K562 (cell line): ENCODE measurements at regions not wholly inside any gene's neighbourhood (a gene's known extent, or its start where the extent isn't known, plus 50 kb on each side); places are given as distances from the start of the nearest gene placed in this dataset.
A peak's percentile ranks its signal among the peaks of the same experiment; 100 is the strongest.

Experiments
- ATAC-seq: fragments of 200-7000 bp; cut with Tn5 transposase; 3 replicates; pipeline ENCODE4 v1.9.1; 2020; ENCODE audit warnings: moderate library complexity
- BruUV-seq: library from RNA; stranded (reverse); fragments of 400-500 nt; replicated peaks from 2 replicates; lab custom pipeline; 2021; lab: Mats Ljungman, UMichigan
- CTCF ChIA-PET: fragments of 300-600 bp; formaldehyde crosslinking; extraction: SDS; loops from one replicate; lab custom pipeline; 2021; ENCODE audit warnings: low intra/inter-chr PET ratio; lab: Yijun Ruan, JAX
- POLR2A ChIA-PET: fragments of 300-600, 350-650 bp; sonication (Branson Sonifier 250); formaldehyde crosslinking; extraction: SDS; loops from one replicate; lab custom pipeline; 2021; ENCODE audit warnings: antibody characterized with exemption, inconsistent platforms; lab: Yijun Ruan, JAX
- DNase-seq, 4 experiments: peaks; one replicate each; pipeline versions ENCODE4 v3.0.0 to v3.0.0-alpha.2; 2011 to 2018; ENCODE audit warnings: low spot score in 3 of 4, mixed read lengths in 3 of 4; ENCODE audit errors: extremely low read depth in 1 of 4
- FAIRE-seq: peaks from 2 replicates; lab custom pipeline; 2011; peaks lifted over from hg19 to GRCh38; lab: Jason Lieb, UNC
- H2AFZ ChIP-seq: 2 replicates; pipeline ENCODE4 v1.6.0; 2011; ENCODE audit warnings: low read depth, low read length, control low read depth, inconsistent platforms
- H3K27ac ChIP-seq: fragments of 200-600 bp; 3 replicates; pipeline ENCODE4 v1.8.0; 2011; ENCODE audit warnings: low read depth, mild to moderate bottlenecking, control low read depth, inconsistent platforms, low read length, moderate library complexity, mixed read lengths; ENCODE audit errors: extremely low read depth
- H3K27me3 ChIP-seq, 2 experiments: fragments of 300-600 bp in 1 of 2; 2 replicates in 1 of 2; 3 replicates in 1 of 2; pipeline versions ENCODE4 v1.6.0 to v1.8.0; 2011; ENCODE audit warnings: inconsistent platforms in 2 of 2, low read length in 2 of 2, mild to moderate bottlenecking in 1 of 2, mixed read lengths in 1 of 2, moderate library complexity in 1 of 2; ENCODE audit not compliant: control insufficient read depth in 2 of 2, insufficient read depth in 2 of 2
- H3K36me3 ChIP-seq: fragments of 300-600 bp; 3 replicates; pipeline ENCODE4 v1.8.0; 2011; ENCODE audit warnings: mild to moderate bottlenecking, low read length, inconsistent platforms; ENCODE audit not compliant: control insufficient read depth, insufficient read depth
- H3K4me1 ChIP-seq, 2 experiments: fragments of 200-600 bp in 1 of 2; replicated peaks in 1 of 2; 2 replicates in 1 of 2; 3 replicates in 1 of 2; pipeline versions ENCODE4 v1.5.1 to v1.8.0; 2011; ENCODE audit warnings: inconsistent platforms in 2 of 2, low read length in 2 of 2, mild to moderate bottlenecking in 1 of 2, mixed read lengths in 1 of 2, moderate library complexity in 1 of 2; ENCODE audit not compliant: control insufficient read depth in 2 of 2, insufficient read depth in 2 of 2
- H3K4me2 ChIP-seq: 2 replicates; pipeline ENCODE4 v1.6.1; 2011; ENCODE audit warnings: low read length, control low read depth, inconsistent platforms, mixed read lengths; ENCODE audit not compliant: insufficient read depth
- H3K4me3 ChIP-seq: fragments of 200-600 bp; sonication (generic), shearing (Covaris generic); 2 replicates; pipeline ENCODE4 v1.5.1; 2016; ENCODE audit warnings: control low read depth, inconsistent platforms
- H3K79me2 ChIP-seq: fragments of 200-600 bp; 3 replicates; pipeline ENCODE4 v1.8.0; 2011; ENCODE audit warnings: low read length, inconsistent platforms; ENCODE audit not compliant: control insufficient read depth, insufficient read depth
- H3K9ac ChIP-seq, 2 experiments: 2 replicates each; pipeline versions ENCODE4 v1.6.0 to v1.6.1; 2011; ENCODE audit warnings: low read depth in 2 of 2, low read length in 2 of 2, control low read depth in 1 of 2, inconsistent platforms in 1 of 2, mild to moderate bottlenecking in 1 of 2, mixed read lengths in 1 of 2; ENCODE audit not compliant: insufficient read depth in 1 of 2
- H3K9me1 ChIP-seq: one replicate; pipeline ENCODE4 v1.6.0; 2011; ENCODE audit warnings: inconsistent platforms, mild to moderate bottlenecking, low read length, moderate library complexity; ENCODE audit not compliant: control insufficient read depth, insufficient read depth
- H3K9me3 ChIP-seq: replicated peaks from 2 replicates; pipeline ENCODE4 v1.5.1; 2011; ENCODE audit warnings: low read depth, low read length, inconsistent platforms; ENCODE audit not compliant: control insufficient read depth, insufficient read depth
- H4K20me1 ChIP-seq: replicated peaks from 2 replicates; pipeline ENCODE4 v1.6.1; 2011; ENCODE audit warnings: low read length, inconsistent platforms, mixed read lengths; ENCODE audit not compliant: control insufficient read depth, insufficient read depth
- CREB3L1 ChIP-seq: fragments of 450-650 bp; IDR thresholded peaks from 2 replicates; pipeline ENCODE4 v1.6.1; 2014; ENCODE audit warnings: low read depth, mild to moderate bottlenecking, moderate library complexity, borderline replicate concordance
- SPI1 ChIP-seq: IDR thresholded peaks from 2 replicates; pipeline ENCODE4 v1.6.1; 2011; ENCODE audit warnings: low read depth, low read length, control low read depth, borderline replicate concordance
- TAF9B ChIP-seq: fragments of 450-650 bp; IDR thresholded peaks from 2 replicates; pipeline ENCODE4 v1.6.1; 2018; ENCODE audit warnings: mild to moderate bottlenecking; ENCODE audit not compliant: partially characterized antibody
- ZFP91 ChIP-seq: sonication (generic); formaldehyde crosslinking; IDR thresholded peaks from 2 replicates; pipeline ENCODE4 v1.8.0; 2022; ENCODE audit warnings: mild to moderate bottlenecking, missing genetic modification reagents
- WGBS: fragments of 100-300 bp; shearing (Covaris generic); methylation state at CpG from one replicate; pipeline ENCODE4 v1.1.6; 2016; ENCODE audit warnings: low coverage, mixed read lengths; ENCODE audit not compliant: insufficient coverage; ENCODE audit errors: missing lambda C conversion rate; 5-methylcytosine and 5-hydroxymethylcytosine counted together
- in situ Hi-C: fragments of 300-500 bp; cut with MboI; formaldehyde crosslinking; loops from 4 replicates; pipeline ENCODE4 v1.15.0; 2018; ENCODE audit warnings: inconsistent platforms, mixed read lengths
- intact Hi-C: fragments of 100-400 bp; cut with micrococcal nuclease; formaldehyde crosslinking; loops from 2 replicates; pipeline ENCODE4 v1.14.2; 2022

- no peak for TF ChIP-seq CREB3L1
- no peak for TF ChIP-seq ZFP91 (CRISPR knock-in tag)
Measured at GRCh38 chrX:19285857-19286256, 57.9 kb upstream of the PDHA1 start (continued).

GRCh38 chrX:19291086-19291485, 52.6 kb upstream of the PDHA1 start:
- Histone ChIP-seq H3K4me1 (no peaks in the 10 kb centered on the region), H3K4me3 (no peak overlapping the region), H3K27me3 (peaks cover 6 to 32% of the 10 kb centered on the region in 2 experiments; a peak in 4 of 5 replicates), H3K27ac (no peak overlapping the region), H3K79me2 (no peaks in the 10 kb centered on the region), H3K4me2 (no peak overlapping the region), H4K20me1 (no peaks in the 10 kb centered on the region), H3K9me1 (no peaks in the 10 kb centered on the region), H3K9ac (no peak overlapping the region), H3K36me3 (no peaks in the 10 kb centered on the region), H3K9me3 (no peaks in the 10 kb centered on the region), H2AFZ (no peak overlapping the region)
- DNase-seq (no peak), ATAC-seq (no peak), FAIRE-seq (no peak)
- POLR2A ChIA-PET = no interaction called here
- CTCF ChIA-PET = no interaction called here
- in situ Hi-C loops = no loop called here
- intact Hi-C loops = no loop called here
- no peak for TF ChIP-seq TAF9B
- peak; percentile 29; the same call in 1 of the 2 replicates for TF ChIP-seq SPI1
- no TSS peak for BruUV-seq
- WGBS = 0% methylated on average over 3 of the region's 5 CpGs
